Epithelial cell of esophagus (primary cell): ENCODE measurements at regions not wholly inside any gene's neighbourhood (a gene's known extent, or its start where the extent isn't known, plus 50 kb on each side); places are given as distances from the start of the nearest gene placed in this dataset.

Experiments
- DNase-seq: peaks from one replicate; pipeline ENCODE4 v3.0.0; 2010; ENCODE audit warnings: low read depth
- H3K4me3 ChIP-seq: 2 replicates; pipeline ENCODE4 v1.5.1; 2011; ENCODE audit warnings: mild to moderate bottlenecking, low read length, control low read depth
- TF ChIP-seq, protein P1 (sequence below): IDR thresholded peaks from 2 replicates; pipeline ENCODE4 v1.5.1; 2011; ENCODE audit warnings: low read depth, mild to moderate bottlenecking, low read length, control low read depth, inconsistent platforms; ENCODE audit not compliant: insufficient read depth; ENCODE audit errors: missing control alignments

DNA sequence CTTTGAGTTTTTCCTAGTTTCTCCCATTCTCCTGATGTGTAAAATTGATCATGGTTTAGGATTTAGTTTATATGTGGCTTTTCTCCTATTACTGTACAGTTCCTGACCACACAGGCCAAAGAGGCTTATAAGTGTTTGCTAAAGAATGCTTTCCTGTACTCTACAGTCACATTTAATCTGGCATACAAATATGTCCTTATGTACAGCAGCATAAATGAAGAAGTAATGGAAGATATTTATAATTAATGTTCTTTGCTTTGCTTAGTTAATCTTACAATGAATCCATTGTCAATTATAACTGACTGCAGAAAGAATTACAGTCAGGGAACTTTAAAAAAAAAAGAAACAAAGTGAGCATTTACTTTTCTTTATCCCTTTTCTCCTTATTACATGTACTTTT lies 293.9 kb downstream of the KCNC2 start:
- no peak for DNase-seq
- TF ChIP-seq, protein P1, sequence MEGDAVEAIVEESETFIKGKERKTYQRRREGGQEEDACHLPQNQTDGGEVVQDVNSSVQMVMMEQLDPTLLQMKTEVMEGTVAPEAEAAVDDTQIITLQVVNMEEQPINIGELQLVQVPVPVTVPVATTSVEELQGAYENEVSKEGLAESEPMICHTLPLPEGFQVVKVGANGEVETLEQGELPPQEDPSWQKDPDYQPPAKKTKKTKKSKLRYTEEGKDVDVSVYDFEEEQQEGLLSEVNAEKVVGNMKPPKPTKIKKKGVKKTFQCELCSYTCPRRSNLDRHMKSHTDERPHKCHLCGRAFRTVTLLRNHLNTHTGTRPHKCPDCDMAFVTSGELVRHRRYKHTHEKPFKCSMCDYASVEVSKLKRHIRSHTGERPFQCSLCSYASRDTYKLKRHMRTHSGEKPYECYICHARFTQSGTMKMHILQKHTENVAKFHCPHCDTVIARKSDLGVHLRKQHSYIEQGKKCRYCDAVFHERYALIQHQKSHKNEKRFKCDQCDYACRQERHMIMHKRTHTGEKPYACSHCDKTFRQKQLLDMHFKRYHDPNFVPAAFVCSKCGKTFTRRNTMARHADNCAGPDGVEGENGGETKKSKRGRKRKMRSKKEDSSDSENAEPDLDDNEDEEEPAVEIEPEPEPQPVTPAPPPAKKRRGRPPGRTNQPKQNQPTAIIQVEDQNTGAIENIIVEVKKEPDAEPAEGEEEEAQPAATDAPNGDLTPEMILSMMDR: no peak
- no peak overlapping the region for H3K4me3 ChIP-seq

DNA sequence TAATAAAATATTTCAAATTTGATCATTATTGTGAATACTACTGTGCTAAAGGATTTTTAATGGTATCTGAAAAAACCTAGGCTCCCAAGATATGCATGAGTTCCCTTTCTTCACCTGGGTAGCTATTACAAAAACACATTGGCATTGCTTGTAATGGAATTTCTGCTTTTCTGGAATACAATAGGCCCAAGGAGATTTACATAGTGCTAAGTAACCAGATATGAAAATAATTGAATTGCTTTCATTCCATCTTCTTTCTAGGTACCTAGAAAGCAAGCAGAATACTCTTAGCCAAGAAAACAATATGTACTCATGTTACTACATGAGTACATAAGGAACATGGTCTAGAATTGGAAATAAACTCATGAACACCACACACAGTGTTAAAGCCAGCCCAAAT lies 291.9 kb downstream of the KCNC2 start:
- DNase-seq: no peak
- no peak overlapping the region for H3K4me3 ChIP-seq
- TF ChIP-seq, protein P1: no peak

DNA sequence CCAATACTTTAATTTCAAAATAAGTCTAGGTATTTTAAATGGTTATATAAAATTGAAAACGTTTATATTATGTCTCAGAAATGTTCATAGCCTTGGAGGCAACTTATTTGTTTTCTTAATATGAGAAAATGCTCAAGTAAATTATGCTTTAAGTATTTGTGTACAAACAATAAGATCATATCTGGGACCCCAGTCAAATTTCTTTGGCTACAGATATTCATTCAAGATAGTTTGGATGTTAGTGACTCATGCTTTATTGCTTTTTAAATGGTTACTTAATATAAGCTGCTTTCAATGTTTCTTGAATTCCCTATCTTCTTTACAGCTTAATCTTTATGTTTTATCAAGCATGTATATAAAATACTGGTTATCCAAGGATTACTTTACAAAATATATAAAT lies 291.3 kb downstream of the KCNC2 start:
- TF ChIP-seq, protein P1: no peak
- no peak overlapping the region for H3K4me3 ChIP-seq
- no peak for DNase-seq

DNA sequence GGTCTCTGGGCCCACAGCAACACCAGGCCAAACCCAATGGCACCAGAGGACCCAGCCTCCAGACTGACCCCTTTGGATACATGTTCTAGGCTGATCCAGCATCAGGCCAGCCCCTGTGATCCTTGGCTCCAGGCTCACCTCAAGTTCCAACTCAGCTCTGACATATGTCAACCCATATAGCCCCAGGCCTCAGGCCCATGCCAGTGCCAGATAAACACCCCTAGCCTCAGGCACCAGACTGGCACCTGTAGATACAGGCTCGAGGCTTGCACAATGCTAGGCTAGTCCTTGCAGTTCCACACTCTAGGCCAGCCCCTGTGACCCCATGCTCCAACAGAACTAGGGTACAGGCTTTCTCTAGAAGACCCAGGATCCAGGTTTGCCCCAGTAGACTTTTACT lies 287.5 kb downstream of the KCNC2 start:
- DNase-seq: no peak
- H3K4me3 ChIP-seq: no peak overlapping the region
- TF ChIP-seq, protein P1: no peak

DNA sequence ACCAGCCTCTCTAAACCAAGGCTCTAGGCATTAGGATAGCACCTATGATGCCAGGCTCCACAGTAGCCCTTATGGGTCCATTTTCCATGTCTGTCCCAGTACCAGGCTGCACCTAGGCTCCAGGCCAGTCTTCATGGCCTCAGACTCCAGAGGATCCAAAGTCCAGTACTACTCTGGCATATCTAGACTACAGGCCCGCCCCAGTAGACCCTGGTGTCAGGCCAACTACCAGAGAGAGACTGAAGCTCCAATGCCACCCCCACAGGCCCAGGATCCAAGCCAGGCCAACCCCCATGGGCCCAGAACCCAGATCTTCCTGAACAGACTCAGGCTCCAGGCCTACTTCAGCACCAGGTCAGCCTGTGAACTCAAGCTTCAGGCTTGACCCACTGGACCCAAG lies 287.0 kb downstream of the KCNC2 start:
- H3K4me3 ChIP-seq: no peak overlapping the region
- TF ChIP-seq, protein P1: no peak
- no peak for DNase-seq

DNA sequence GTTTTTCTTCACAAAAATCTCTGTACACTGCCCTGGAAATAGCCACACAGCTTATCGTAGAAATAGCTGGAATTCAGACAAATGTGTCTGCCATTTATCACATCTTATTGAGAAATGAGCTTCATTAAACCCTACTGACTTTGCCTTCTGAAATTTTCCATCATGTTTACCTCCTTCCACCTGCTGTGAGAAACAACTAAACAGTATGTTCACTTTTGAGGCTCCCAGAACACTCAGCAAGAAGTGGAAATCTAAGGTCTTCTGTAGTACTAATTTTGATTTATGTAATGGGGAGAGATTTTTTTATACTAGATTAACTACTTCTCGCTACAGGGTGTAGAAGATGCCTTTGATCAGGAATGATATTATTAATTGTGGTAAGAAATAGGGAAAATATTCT lies 268.0 kb downstream of the KCNC2 start:
- H3K4me3 ChIP-seq: no peak overlapping the region
- TF ChIP-seq, protein P1: no peak
- DNase-seq: no peak

DNA sequence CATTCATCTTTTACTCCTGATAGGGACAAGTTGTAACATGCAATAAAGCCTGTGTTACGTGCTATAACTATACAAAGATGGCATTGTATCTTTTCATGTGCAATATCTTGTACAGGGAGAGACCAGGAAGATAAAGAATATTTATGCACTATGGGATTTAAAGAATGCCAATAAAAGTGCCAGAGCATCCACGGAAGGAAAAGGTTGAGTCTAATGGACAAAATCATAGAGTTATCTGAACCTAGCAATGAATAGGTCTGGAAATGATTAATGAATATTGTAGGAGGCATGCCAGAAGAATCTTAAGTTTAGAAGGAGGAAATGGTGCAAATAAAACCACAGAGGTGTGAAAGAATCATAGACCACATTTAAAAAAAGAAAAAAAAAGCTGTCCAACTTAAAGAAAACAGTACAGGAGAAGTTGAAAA lies 263.9 kb downstream of the KCNC2 start:
- peak; percentile 21 for DNase-seq
- H3K4me3 ChIP-seq: no peak overlapping the region
- TF ChIP-seq, protein P1: no peak
